Cardiac fibroblast (primary cell): ENCODE measurements at regions not wholly inside any gene's neighbourhood (a gene's known extent, or its start where the extent isn't known, plus 50 kb on each side); places are given as distances from the start of the nearest gene placed in this dataset.
A peak's percentile ranks its signal among the peaks of the same experiment; 100 is the strongest.

Experiments
- DNase-seq, 2 donors: peaks; one replicate each; pipeline versions ENCODE4 v3.0.0 to v3.0.0-alpha.2; 2010; ENCODE audit warnings: low read depth in 2 of 2
- H3K4me3 ChIP-seq, 2 donors: replicated peaks in 1 of 2; 1 replicate in 1 of 2; 2 replicates in 1 of 2; pipeline ENCODE4 v1.5.1; 2011; ENCODE audit warnings: low read depth in 2 of 2, low read length in 2 of 2, mild to moderate bottlenecking in 2 of 2, moderate library complexity in 1 of 2
- TF ChIP-seq, protein P1 (sequence below): IDR thresholded peaks from one replicate; pipeline ENCODE4 v1.5.1; 2011; ENCODE audit warnings: low read depth, mild to moderate bottlenecking, low read length, inconsistent platforms

GRCh38 chr9:4359016-4359415 lies 59.1 kb upstream of the GLIS3 start:
- H3K4me3 ChIP-seq: no peak overlapping the region
- TF ChIP-seq, protein P1, sequence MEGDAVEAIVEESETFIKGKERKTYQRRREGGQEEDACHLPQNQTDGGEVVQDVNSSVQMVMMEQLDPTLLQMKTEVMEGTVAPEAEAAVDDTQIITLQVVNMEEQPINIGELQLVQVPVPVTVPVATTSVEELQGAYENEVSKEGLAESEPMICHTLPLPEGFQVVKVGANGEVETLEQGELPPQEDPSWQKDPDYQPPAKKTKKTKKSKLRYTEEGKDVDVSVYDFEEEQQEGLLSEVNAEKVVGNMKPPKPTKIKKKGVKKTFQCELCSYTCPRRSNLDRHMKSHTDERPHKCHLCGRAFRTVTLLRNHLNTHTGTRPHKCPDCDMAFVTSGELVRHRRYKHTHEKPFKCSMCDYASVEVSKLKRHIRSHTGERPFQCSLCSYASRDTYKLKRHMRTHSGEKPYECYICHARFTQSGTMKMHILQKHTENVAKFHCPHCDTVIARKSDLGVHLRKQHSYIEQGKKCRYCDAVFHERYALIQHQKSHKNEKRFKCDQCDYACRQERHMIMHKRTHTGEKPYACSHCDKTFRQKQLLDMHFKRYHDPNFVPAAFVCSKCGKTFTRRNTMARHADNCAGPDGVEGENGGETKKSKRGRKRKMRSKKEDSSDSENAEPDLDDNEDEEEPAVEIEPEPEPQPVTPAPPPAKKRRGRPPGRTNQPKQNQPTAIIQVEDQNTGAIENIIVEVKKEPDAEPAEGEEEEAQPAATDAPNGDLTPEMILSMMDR: no peak
- no peak for DNase-seq

- H3K4me3 ChIP-seq: no peak overlapping the region
- DNase-seq: no peak
- TF ChIP-seq, protein P1: no peak
These were observed 58.1 kb upstream of the GLIS3 start for GRCh38 chr9:4357929-4358328.

DNA sequence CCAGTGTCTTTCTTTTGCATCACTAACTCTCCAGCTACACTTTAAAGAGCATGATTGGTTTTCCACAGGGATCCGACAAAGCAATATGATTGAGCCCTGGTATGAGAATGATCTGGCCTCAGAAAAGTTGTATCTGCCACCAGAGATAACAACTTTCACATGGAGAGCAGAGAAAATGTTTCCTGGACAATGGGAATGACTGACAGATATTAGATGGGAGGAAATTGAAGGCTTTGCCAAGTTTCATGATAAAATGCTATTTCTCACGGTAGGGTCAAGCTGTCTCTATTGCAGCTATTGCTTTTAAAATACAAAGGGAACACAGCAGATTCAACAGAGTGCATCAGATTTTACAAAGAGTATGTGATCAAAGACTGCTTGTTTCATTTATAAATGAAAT lies 56.4 kb upstream of the GLIS3 start:
- TF ChIP-seq, protein P1: no peak
- no peak overlapping the region for H3K4me3 ChIP-seq
- DNase-seq: peak in 1 of 2 donors; percentile 37

DNA sequence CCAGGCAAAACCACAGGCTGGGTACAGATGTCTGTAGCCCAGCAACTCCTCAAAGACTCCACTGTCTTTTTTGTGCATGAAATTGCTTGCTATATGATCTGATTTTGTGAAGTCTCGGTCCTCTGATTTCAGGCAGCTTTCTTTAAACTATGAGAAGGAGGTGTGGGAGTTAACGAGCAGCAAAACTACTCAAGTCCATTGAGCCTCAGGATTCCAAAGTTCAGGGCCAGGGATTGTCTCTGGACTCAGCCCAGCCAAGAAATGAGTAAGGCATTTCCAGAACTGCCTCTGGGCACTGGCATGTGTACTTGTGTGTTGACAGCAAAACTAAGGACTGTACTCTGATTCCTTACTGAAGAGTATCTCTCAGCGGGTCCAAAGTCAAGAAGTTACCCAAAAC lies 53.4 kb upstream of the GLIS3 start:
- H3K4me3 ChIP-seq: no peak overlapping the region
- TF ChIP-seq, protein P1: no peak
- DNase-seq: peak in 1 of 2 donors; percentile 37

GRCh38 chr9:4349816-4350418 lies 50.0 kb upstream of the GLIS3 start:
- DNase-seq: no peak
- TF ChIP-seq, protein P1: no peak
- H3K4me3 ChIP-seq: no peak overlapping the region
